GM13977 (cell line): ENCODE measurements at regions not wholly inside any gene's neighbourhood (a gene's known extent, or its start where the extent isn't known, plus 50 kb on each side); places are given as distances from the start of the nearest gene placed in this dataset.

Source experiments
- DNase-seq: peaks from one replicate; pipeline ENCODE4 v3.0.0; 2012; ENCODE audit warnings: low spot score
- CTCF ChIP-seq: IDR thresholded peaks from 2 replicates; pipeline ENCODE4 v1.5.1; 2012; ENCODE audit warnings: mild to moderate bottlenecking, control low read depth; ENCODE audit not compliant: insufficient read depth; ENCODE audit errors: extremely low read depth, missing control alignments
- in situ Hi-C: fragments of 300-500 bp; cut with MboI; formaldehyde crosslinking; loops from one replicate; pipeline ENCODE4 v1.12.0; 2022; ENCODE audit warnings: low sequenced_read_pairs, low pct_unique_long_range_greater_than_20kb, mixed read lengths, inconsistent platforms; ENCODE audit not compliant: unreplicated experiment

- TF ChIP-seq CTCF: no peak
- no peak for DNase-seq
- in situ Hi-C loops: no loop called here
Measured at GRCh38 chr3:117602058-117602644, 892.6 kb downstream of the TUSC7 start.

GRCh38 chr3:117603097-117603496, 893.5 kb downstream of the TUSC7 start:
- DNase-seq: peak; percentile 2
- in situ Hi-C loops: no loop called here
- TF ChIP-seq CTCF: no peak

GRCh38 chr3:117606866-117607265, 897.3 kb downstream of the TUSC7 start:
- TF ChIP-seq CTCF: no peak
- in situ Hi-C loops: no loop called here
- DNase-seq: no peak

- in situ Hi-C loops: no loop called here
Measured at GRCh38 chr3:117609330-117609729, 899.8 kb downstream of the TUSC7 start.

GRCh38 chr3:117610156-117610555, 900.6 kb downstream of the TUSC7 start:
- in situ Hi-C loops: no loop called here
- no peak for TF ChIP-seq CTCF
- no peak for DNase-seq

More at GRCh38 chr3:117609330-117609729, 899.8 kb downstream of the TUSC7 start:
- no peak for DNase-seq
- no peak for TF ChIP-seq CTCF

GRCh38 chr3:117611211-117611610, 901.6 kb downstream of the TUSC7 start:
- no peak for DNase-seq
- in situ Hi-C loops: no loop called here
- no peak for TF ChIP-seq CTCF
